MV-4-11 (cell line): ENCODE measurements at regions not wholly inside any gene's neighbourhood (a gene's known extent, or its start where the extent isn't known, plus 50 kb on each side); places are given as distances from the start of the nearest gene placed in this dataset.

Source experiments
- DNase-seq: peaks from one replicate; lab custom pipeline; 2025; lab: John Stamatoyannopoulos, UW

DNA sequence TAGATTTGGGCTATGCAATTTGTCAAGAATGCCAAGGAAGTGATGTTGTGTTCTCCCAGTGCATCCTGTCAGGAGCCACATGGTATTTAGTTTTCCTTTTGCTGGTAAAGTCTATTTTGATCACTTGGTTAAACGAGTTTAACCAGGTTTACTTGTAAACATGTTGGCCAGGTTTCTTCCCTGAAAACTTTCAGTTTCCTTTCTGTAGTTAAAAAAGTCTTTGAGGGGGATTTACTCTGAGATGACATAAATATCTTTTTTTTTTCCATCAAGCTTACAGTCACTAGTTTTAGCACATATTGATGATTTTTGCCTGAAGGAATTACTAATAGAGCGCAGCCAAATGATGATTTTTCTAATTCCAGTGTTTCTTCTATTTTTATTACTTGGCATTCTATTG, 320.5 kb downstream of the PHF14 start:
- DNase-seq = no peak

DNA sequence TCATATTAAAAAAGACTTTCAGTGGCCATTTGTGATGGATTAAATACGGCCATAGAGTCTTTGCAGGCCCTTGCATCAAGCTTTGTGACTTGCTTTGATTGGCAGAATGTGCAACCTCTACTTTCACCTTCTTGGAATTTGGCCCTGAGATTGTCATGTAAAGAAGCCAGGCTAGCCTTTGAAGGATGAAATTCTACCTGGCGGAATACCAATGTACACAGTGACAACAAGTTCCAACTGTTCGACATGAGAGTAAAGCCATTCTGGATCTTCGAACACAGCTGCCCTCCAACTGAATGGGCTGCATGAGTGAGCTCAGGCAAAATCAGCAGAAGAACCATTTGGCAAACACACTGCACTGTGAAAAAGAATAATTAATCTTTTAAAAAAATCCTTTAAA, 321.3 kb downstream of the PHF14 start:
- DNase-seq = no peak

DNA sequence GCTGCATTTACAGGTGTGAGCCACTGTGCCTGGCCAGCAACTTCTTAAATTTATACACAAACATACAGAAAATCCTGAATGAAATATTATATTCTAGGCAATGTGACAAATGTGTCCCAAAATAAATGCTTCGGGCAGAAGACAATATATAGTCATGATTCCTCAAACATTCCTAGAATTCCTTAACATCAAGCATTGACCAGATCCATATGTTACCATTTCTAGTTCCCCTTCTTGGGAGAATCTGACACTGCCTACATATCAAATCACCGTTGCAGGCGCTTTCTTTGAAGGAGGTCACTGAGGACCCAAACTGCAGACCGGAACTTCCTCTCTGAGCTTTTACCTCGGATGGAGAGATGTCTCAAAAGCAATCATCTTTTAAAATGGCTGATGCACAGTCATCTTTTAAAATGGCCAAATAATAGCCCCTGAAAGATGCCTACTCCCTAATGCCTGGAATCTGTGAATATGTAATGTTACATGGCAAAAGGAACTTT, 323.5 kb downstream of the PHF14 start:
- DNase-seq = no peak

- no peak for DNase-seq
Observed at GRCh38 chr7:11297764-11298163, 324.1 kb downstream of the PHF14 start.

- no peak for DNase-seq
Observed at GRCh38 chr7:11298220-11298619, 324.5 kb downstream of the PHF14 start.

DNA sequence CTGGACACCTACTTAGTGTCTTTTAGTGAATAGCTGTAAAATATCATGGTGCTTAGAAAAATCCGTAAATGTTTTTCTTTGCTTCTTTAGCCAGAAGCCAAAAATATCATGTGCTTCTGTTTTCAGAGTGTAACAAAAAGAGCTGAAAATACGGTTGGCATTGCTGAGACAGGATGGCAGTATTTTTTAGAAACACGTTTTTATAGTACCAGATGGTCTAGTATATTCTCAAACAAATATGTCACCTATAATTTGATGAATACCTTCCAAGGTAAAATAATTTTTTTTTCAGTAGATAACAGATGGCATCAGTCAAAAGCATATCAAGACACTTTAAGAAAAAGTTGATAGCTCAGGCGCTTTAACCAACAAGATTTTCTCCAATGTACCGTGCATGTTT, 326.6 kb downstream of the PHF14 start:
- no peak for DNase-seq

DNA sequence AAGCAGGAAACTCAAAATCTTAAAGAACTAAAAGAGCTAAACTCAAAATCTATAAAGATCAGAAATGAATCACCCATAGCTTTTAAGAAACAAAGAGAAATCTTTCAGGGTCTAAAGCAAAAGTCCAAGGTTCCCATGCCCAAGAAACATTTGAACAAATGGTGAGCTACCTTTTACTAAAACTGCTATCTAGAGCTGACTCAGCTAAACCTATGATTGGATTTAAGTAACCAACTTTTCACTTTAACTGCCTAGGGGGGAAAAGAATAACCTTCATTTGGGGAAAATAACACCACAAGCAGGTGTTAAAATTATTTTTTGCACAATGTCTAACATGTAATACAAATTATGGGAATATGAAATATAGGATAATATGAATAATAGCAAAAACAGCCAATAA, 328.4 kb downstream of the PHF14 start:
- DNase-seq = no peak

DNA sequence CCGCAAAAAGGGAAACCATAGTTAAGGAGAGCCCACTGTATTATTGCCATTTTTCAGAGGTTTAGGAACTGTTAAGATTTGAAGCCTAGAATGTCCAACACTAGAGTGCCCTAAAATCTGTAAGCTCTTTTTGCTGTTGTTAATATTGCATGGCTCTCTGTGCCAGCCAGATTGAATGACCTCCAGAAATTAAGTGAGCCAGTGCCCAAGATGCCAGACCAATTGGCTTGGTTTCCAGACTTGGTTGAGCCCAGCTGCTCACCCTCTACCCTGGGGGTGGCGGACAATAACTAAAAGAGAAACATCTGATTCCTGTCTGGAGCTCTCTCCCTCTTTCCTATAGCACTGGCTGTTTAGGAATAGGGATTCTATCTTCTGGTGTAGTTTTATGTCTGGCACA, 340.1 kb downstream of the PHF14 start:
- DNase-seq = no peak

DNA sequence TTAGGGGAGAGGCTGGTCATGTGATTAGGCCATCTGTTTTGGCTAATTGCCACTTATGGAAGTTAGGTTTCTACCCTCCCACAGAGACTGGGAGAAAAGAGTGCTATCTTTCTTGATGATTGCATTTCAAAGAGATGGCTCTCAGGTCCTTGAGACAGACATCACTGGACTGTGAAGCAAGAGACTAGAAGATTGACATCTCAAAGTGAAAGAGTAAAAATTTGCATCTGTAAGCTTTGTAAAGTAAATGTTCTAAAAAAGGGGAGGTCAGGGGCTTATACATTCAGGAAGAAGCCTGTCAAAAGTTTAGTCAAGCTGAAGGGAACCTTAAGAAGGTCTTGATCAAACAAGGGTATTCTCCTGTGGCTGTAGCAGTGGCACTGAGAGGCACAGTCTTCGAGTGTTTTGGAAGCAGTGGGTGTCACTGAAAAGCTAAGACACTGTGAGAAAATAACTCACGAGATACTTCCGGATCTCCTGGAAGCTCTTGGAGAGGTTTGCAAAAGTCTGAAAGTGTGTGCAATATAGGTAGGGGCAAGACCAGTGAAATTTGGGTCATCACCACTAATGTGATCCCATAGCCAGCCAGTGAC, 342.1 kb downstream of the PHF14 start:
- no peak for DNase-seq

DNA sequence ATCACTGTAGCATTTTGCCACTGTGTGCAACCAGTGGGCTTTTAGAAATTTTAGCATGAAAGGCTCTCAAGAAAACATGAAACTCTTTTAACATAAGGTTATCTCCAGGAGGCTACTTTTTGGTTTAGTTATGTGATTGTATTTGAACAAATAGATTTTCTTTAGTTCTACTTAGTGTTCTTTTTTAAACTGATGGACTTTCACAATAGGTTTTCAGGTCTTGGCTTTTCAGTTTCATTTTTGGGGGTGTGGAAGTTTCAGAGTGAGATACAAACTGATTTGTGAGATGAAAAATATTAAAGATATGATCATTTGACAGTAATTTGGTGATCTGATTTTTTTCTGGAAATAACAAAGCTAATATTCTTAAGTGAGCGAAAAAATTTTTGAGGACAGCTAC, 344.1 kb downstream of the PHF14 start:
- DNase-seq = no peak

DNA sequence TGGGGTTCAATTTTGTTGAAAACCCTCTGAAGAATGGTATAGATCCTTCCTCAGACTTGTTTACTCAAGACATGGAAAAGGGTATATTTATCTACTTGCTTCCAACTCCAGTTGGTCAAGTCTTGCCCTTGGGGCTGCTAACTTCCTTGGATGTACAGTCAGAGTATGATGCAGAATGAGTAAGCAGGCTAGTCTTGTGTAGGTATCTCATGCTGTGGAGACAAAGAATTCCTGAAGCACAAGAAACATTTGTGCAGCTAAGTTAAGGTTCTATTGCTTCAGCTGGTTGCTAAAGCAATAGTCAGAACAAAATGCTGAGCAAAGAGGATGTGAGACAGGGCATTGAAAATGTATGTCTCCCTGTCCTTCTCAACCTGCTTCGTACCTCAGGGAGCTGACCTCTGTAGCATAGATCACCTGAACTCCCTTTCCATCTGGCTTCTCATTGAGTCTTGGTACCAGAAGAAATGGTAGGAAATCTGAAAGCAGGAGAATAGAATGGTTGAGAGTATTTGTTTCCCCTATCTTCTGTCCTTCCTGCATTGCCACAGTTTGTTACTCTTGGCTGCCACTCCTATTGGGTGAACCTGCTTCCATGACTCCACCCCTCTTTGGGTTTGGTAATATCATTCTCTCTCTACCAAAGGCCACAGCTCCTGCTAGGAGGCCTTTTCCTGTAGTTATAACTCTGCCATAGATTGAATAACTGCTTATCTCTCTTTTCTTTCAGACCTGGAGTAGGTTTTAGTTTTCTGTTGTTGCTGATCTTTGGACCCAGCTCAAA, 346.0 kb downstream of the PHF14 start:
- no peak for DNase-seq
